Upper lobe of left lung (tissue), 6 donors: ENCODE measurements at regions not wholly inside any gene's neighbourhood (a gene's known extent, or its start where the extent isn't known, plus 50 kb on each side); places are given as distances from the start of the nearest gene placed in this dataset.
"Not testable (repeated sequence)": the region's sequence is repeated elsewhere in the genome, so short reads cannot be mapped to it uniquely, and the experiment has no call there.

Experiments
- ATAC-seq, 2 donors: fragments of 200-7000 bp; cut with Tn5 transposase; one replicate each; pipeline ENCODE4 v1.9.1; 2022; ENCODE audit warnings: mild to moderate bottlenecking in 2 of 2, moderate library complexity in 2 of 2; ENCODE audit not compliant: low FRiP score in 2 of 2
- DNase-seq, 2 donors: peaks; one replicate each; pipeline ENCODE4 v3.0.0-alpha.2; 2019 to 2020
- H3K27ac ChIP-seq, 4 donors: fragments of 200-600 bp; sonication (generic); one replicate each; pipeline ENCODE4 v1.5.1; 2016 to 2019
- H3K27me3 ChIP-seq, 4 donors: fragments of 200-600 bp; sonication (generic); one replicate each; pipeline ENCODE4 v1.5.1; 2017 to 2019
- H3K36me3 ChIP-seq, 4 donors: fragments of 200-600 bp; sonication (generic); one replicate each; pipeline ENCODE4 v1.5.1; 2016 to 2019
- H3K4me1 ChIP-seq, 4 donors: fragments of 200-600 bp; sonication (generic); one replicate each; pipeline ENCODE4 v1.5.1; 2018 to 2019
- H3K4me3 ChIP-seq, 4 donors: fragments of 200-600 bp; sonication (generic); one replicate each; pipeline ENCODE4 v1.5.1; 2017 to 2019; ENCODE audit warnings: mild to moderate bottlenecking in 2 of 4, moderate library complexity in 1 of 4
- H3K9me3 ChIP-seq, 4 donors: fragments of 200-600 bp; sonication (generic); one replicate each; pipeline ENCODE4 v1.5.1; 2018 to 2019
- CTCF ChIP-seq, 6 experiments: fragments of 450-650 bp in 4 of 6; fragments of 200-600 bp in 2 of 6; sonication (generic) in 2 of 6; IDR thresholded peaks; one replicate each; pipeline ENCODE4 v1.5.1; 2016 to 2019; ENCODE audit warnings: antibody characterized with exemption in 6 of 6
- EP300 ChIP-seq, 4 donors: sonication (generic); formaldehyde crosslinking; IDR thresholded peaks; one replicate each; pipeline ENCODE4 v1.5.1; 2017; ENCODE audit warnings: antibody characterized with exemption in 4 of 4, control low read depth in 2 of 4
- POLR2A ChIP-seq, 4 donors: fragments of 450-650 bp; IDR thresholded peaks; one replicate each; pipeline ENCODE4 v1.5.1; 2016 to 2017; ENCODE audit warnings: antibody characterized with exemption in 4 of 4, mild to moderate bottlenecking in 2 of 4
- POLR2AphosphoS5 ChIP-seq, 2 donors: sonication (generic); formaldehyde crosslinking; IDR thresholded peaks; one replicate each; pipeline ENCODE4 v1.5.1; 2017; ENCODE audit warnings: antibody characterized with exemption in 2 of 2
- WGBS, 2 donors: methylation state at CpG; one replicate each; pipeline ENCODE4 v1.1.5; 2017 to 2018; 5-methylcytosine and 5-hydroxymethylcytosine counted together
- donor health status: DM: no; HTN: no; CAD: no; lungs with moderate emphysema.
- donor health status: DM: no; HTN: yes; CAD: no; lungs with severe emphysema.

GRCh38 chr14:45810152-45810872, 557.3 kb upstream of the MIS18BP1 start:
- no peaks in the 10 kb centered on the region for H3K27me3 ChIP-seq
- no peak for ATAC-seq
- H3K4me1 ChIP-seq, result no peaks in the 10 kb centered on the region
- DNase-seq, result no peak
- TF ChIP-seq CTCF (IDR thresholded peaks at IDR 0.05) (peak in 2 of 6 experiments; percentile 9 to 18), EP300 (IDR thresholded peaks at IDR 0.05) (no peak)
- no peak overlapping the region for H3K4me3 ChIP-seq
- no peak overlapping the region for H3K27ac ChIP-seq
- WGBS, 2 donors, result 17 to 28% methylated on average over 3 of the region's 3 CpGs
- no peaks in the 10 kb centered on the region for H3K36me3 ChIP-seq
- H3K9me3 ChIP-seq, result no peaks in the 10 kb centered on the region

- no peak for ATAC-seq
- Histone ChIP-seq H3K9me3 (no peaks in the 10 kb centered on the region), H3K4me1 (no peaks in the 10 kb centered on the region), H3K27me3 (no peaks in the 10 kb centered on the region), H3K27ac (no peak overlapping the region), H3K36me3 (no peaks in the 10 kb centered on the region), H3K4me3 (no peak overlapping the region)
- no peak for TF ChIP-seq POLR2A (IDR thresholded peaks at IDR 0.05)
- no peak for TF ChIP-seq POLR2AphosphoS5 (IDR thresholded peaks at IDR 0.05)
- no peak for TF ChIP-seq EP300 (IDR thresholded peaks at IDR 0.05)
- no peak for TF ChIP-seq CTCF (IDR thresholded peaks at IDR 0.05)
- DNase-seq, result no peak
- 56 to 69% methylated on average over 5 of the region's 5 CpGs for WGBS, 2 donors
Measured at GRCh38 chr14:45807178-45807899, 554.3 kb upstream of the MIS18BP1 start.

- no peak for ATAC-seq
- peaks cover 0 to 4% (median 0%) of the 10 kb centered on the region in 4 donors for H3K9me3 ChIP-seq
- WGBS, 2 donors, result 85 to 86% methylated on average over 2 of the region's 2 CpGs
- H3K27me3 ChIP-seq, result no peaks in the 10 kb centered on the region
- TF ChIP-seq EP300 (IDR thresholded peaks at IDR 0.05) (no peak), POLR2A (IDR thresholded peaks at IDR 0.05) (no peak), CTCF (IDR thresholded peaks at IDR 0.05) (no peak), POLR2AphosphoS5 (IDR thresholded peaks at IDR 0.05) (no peak)
- H3K27ac ChIP-seq, result no peak overlapping the region
- no peaks in the 10 kb centered on the region for H3K36me3 ChIP-seq
- DNase-seq, result no peak
- H3K4me1 ChIP-seq, result no peaks in the 10 kb centered on the region
- H3K4me3 ChIP-seq, result no peak overlapping the region
Measured at GRCh38 chr14:45799511-45799910, 546.5 kb upstream of the MIS18BP1 start.

GRCh38 chr14:45798659-45799058, 545.7 kb upstream of the MIS18BP1 start:
- 80% methylated on average over 3 of the region's 3 CpGs for WGBS, 2 donors
- no peak overlapping the region for H3K4me3 ChIP-seq
- peaks cover 0 to 4% (median 0%) of the 10 kb centered on the region in 4 donors for H3K9me3 ChIP-seq
- ATAC-seq, result peak in 1 of 2 donors; percentile 11
- no peak for DNase-seq
- no peaks in the 10 kb centered on the region for H3K36me3 ChIP-seq
- H3K4me1 ChIP-seq, result no peaks in the 10 kb centered on the region
- H3K27me3 ChIP-seq, result no peaks in the 10 kb centered on the region
- no peak overlapping the region for H3K27ac ChIP-seq
- TF ChIP-seq POLR2A (IDR thresholded peaks at IDR 0.05) (no peak), CTCF (IDR thresholded peaks at IDR 0.05) (no peak), EP300 (IDR thresholded peaks at IDR 0.05) (no peak), POLR2AphosphoS5 (IDR thresholded peaks at IDR 0.05) (no peak)

- not testable (repeated sequence) for DNase-seq, H3K9me3 ChIP-seq, H3K4me1 ChIP-seq, H3K4me3 ChIP-seq, ATAC-seq, H3K36me3 ChIP-seq, H3K27ac ChIP-seq, H3K27me3 ChIP-seq
- 69 to 89% methylated on average over 6 to 8 of the region's 8 CpGs for WGBS, 2 donors
Measured at GRCh38 chr14:45796006-45796405, 543.0 kb upstream of the MIS18BP1 start.
